Transverse colon (tissue), 4 donors: ENCODE measurements at regions not wholly inside any gene's neighbourhood (a gene's known extent, or its start where the extent isn't known, plus 50 kb on each side); places are given as distances from the start of the nearest gene placed in this dataset.

ENCODE experiments used
- DNase-seq: peaks from one replicate; pipeline ENCODE4 v3.0.0-alpha.2; 2019
- H3K27ac ChIP-seq, 4 donors: fragments of 200-600 bp; sonication (generic); 2 replicates each; pipeline ENCODE4 v1.5.1; 2016 to 2018; ENCODE audit warnings: inconsistent platforms in 4 of 4
- H3K27me3 ChIP-seq: fragments of 200-600 bp; sonication (generic); 2 replicates; pipeline ENCODE4 v1.5.1; 2017; ENCODE audit warnings: inconsistent platforms
- H3K36me3 ChIP-seq, 4 donors: fragments of 200-600 bp; sonication (generic); 2 replicates each; pipeline ENCODE4 v1.5.1; 2017 to 2019; ENCODE audit warnings: inconsistent platforms in 4 of 4
- H3K4me1 ChIP-seq, 4 donors: fragments of 200-600 bp; sonication (generic); 2 replicates each; pipeline ENCODE4 v1.5.1; 2017 to 2020; ENCODE audit warnings: inconsistent platforms in 4 of 4
- H3K4me3 ChIP-seq, 4 donors: fragments of 200-600 bp; sonication (generic); 1 replicate in 1 of 4; 2 replicates in 3 of 4; pipeline versions ENCODE4 v1.5.1 to v1.6.1; 2017 to 2019; ENCODE audit warnings: inconsistent platforms in 4 of 4
- H3K9me3 ChIP-seq, 2 donors: fragments of 200-600 bp; sonication (generic); 2 replicates each; pipeline ENCODE4 v1.5.1; 2017 to 2019; ENCODE audit warnings: inconsistent platforms in 2 of 2
- CTCF ChIP-seq, 5 experiments: fragments of 200-600 bp in 3 of 5; fragments of 450-650 bp in 2 of 5; sonication (generic) in 3 of 5; IDR thresholded peaks; 1 replicate in 2 of 5; 2 replicates in 3 of 5; pipeline ENCODE4 v1.5.1; 2016 to 2017; ENCODE audit warnings: antibody characterized with exemption in 5 of 5, inconsistent platforms in 3 of 5, mild to moderate bottlenecking in 2 of 5, moderate library complexity in 1 of 5
- EP300 ChIP-seq: sonication (generic); formaldehyde crosslinking; IDR thresholded peaks from one replicate; pipeline ENCODE4 v1.6.1; 2017; ENCODE audit warnings: antibody characterized with exemption, low read depth
- POLR2A ChIP-seq: fragments of 450-650 bp; IDR thresholded peaks from one replicate; pipeline ENCODE4 v1.6.1; 2016; ENCODE audit warnings: antibody characterized with exemption, mild to moderate bottlenecking, moderate library complexity
- POLR2AphosphoS5 ChIP-seq, 3 donors: sonication (generic); formaldehyde crosslinking; IDR thresholded peaks; one replicate each; pipeline ENCODE4 v1.6.1; 2016; ENCODE audit warnings: antibody characterized with exemption in 3 of 3
- WGBS, 2 donors: methylation state at CpG; one replicate each; pipeline ENCODE4 v1.1.5; 2018; ENCODE audit warnings: low coverage in 1 of 2; 5-methylcytosine and 5-hydroxymethylcytosine counted together
- in situ Hi-C, 4 donors: fragments of 200-750 bp; cut with MboI; loops; one replicate each; pipeline versions ENCODE4 v1.15.0 to v1.15.1; 2017; ENCODE audit warnings: low sequenced_read_pairs in 3 of 4, low pct_ligation_motif_present in 1 of 4, low pct_unique_long_range_greater_than_20kb in 1 of 4
- intact Hi-C: fragments of 100-400 bp; cut with DNase I; formaldehyde crosslinking; loops from one replicate; pipeline ENCODE4 v1.15.1; 2023; ENCODE audit warnings: low total_unique reads

- 87 to 94% methylated on average over 3 to 11 of the region's 11 CpGs for WGBS, 2 donors
- peaks cover 0 to 14% (median 2%) of the 10 kb centered on the region in 4 donors for H3K4me1 ChIP-seq
- no peaks in the 10 kb centered on the region for H3K36me3 ChIP-seq
- H3K4me3 ChIP-seq: no peak overlapping the region
- no peak for DNase-seq
- in situ Hi-C loops: no loop called here
- intact Hi-C loops: no loop called here
- H3K27ac ChIP-seq: no peak overlapping the region
- H3K9me3 ChIP-seq: peaks cover 0 to 7% of the 10 kb centered on the region in 2 donors
- TF ChIP-seq POLR2A (no peak), CTCF (IDR thresholded peaks at IDR 0.05) (no peak)
- no peaks in the 10 kb centered on the region for H3K27me3 ChIP-seq
These were observed 104.7 kb upstream of the PFN2 start for GRCh38 chr3:150075417-150075865.

- Histone ChIP-seq H3K27me3 (no peaks in the 10 kb centered on the region), H3K4me1 (peaks cover 0 to 14% (median 2%) of the 10 kb centered on the region in 4 donors), H3K27ac (no peak overlapping the region), H3K36me3 (no peaks in the 10 kb centered on the region), H3K9me3 (peaks cover 0 to 7% of the 10 kb centered on the region in 2 donors), H3K4me3 (no peak overlapping the region)
- DNase-seq: no peak
- intact Hi-C loops (loop anchor here (1.0 kb wide), 1 partner anchor 30 kb away; no protein-coding TSS in a partner anchor), in situ Hi-C loops (no loop called here)
- TF ChIP-seq POLR2AphosphoS5 (IDR thresholded peaks at IDR 0.05): no peak
- no peak for TF ChIP-seq CTCF (IDR thresholded peaks at IDR 0.05)
- no peak for TF ChIP-seq POLR2A
- TF ChIP-seq EP300: no peak
- WGBS, 2 donors: 46 to 56% methylated on average over 2 to 7 of the region's 7 CpGs
These were observed 104.2 kb upstream of the PFN2 start for GRCh38 chr3:150074697-150075416.

- H3K9me3 ChIP-seq: peaks cover 0 to 7% of the 10 kb centered on the region in 2 donors
- DNase-seq: no peak
- H3K4me1 ChIP-seq: peaks cover 0 to 10% (median 2%) of the 10 kb centered on the region in 4 donors
- TF ChIP-seq POLR2A (no peak), POLR2AphosphoS5 (IDR thresholded peaks at IDR 0.05) (no peak), CTCF (IDR thresholded peaks at IDR 0.05) (no peak), EP300 (no peak)
- intact Hi-C loops: loop anchor here (1.0 kb wide), 1 partner anchor 29 kb away; no protein-coding TSS in a partner anchor
- no peaks in the 10 kb centered on the region for H3K36me3 ChIP-seq
- no peak overlapping the region for H3K27ac ChIP-seq
- no peak overlapping the region for H3K4me3 ChIP-seq
- no peaks in the 10 kb centered on the region for H3K27me3 ChIP-seq
- 56 to 66% methylated on average over 2 to 3 of the region's 3 CpGs for WGBS, 2 donors
- in situ Hi-C loops: no loop called here
These were observed 103.6 kb upstream of the PFN2 start for GRCh38 chr3:150074277-150074676.

GRCh38 chr3:150073513-150073912 lies 102.8 kb upstream of the PFN2 start:
- Histone ChIP-seq H3K27ac (no peak overlapping the region), H3K9me3 (peaks cover 0 to 7% of the 10 kb centered on the region in 2 donors), H3K27me3 (no peaks in the 10 kb centered on the region), H3K4me3 (no peak overlapping the region), H3K4me1 (peaks cover 0 to 4% (median 0%) of the 10 kb centered on the region in 4 donors), H3K36me3 (no peaks in the 10 kb centered on the region)
- in situ Hi-C loops (no loop called here), intact Hi-C loops (no loop called here)
- TF ChIP-seq CTCF (IDR thresholded peaks at IDR 0.05): no peak
- no peak for TF ChIP-seq POLR2A
- TF ChIP-seq EP300: no peak
- no peak for DNase-seq
- WGBS, 2 donors: 87 to 91% methylated on average over 1 of the region's 1 CpG
